ENCODE measurements at regions not wholly inside any gene's neighbourhood (a gene's known extent, or its start where the extent isn't known, plus 50 kb on each side); places are given as distances from the start of the nearest gene placed in this dataset.

DNA sequence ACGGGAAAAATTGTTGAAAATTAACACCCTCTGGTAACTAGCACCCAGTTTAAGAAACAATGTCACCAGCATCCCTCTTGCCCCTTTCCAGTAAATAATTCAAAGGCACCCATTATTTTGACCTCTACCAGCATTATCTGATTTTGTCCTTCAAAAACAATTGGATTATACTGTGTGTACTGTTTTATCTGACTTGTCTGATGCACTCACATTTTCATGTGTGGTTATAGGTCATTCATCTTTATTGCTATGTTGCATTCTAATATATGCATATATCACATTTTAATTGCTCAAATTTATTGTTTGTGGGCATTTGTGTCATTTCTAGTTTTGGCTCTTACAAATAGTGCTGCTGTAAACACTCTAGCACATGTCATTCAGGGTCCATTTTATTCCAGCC, 260.9 kb upstream of the PRDM1 start:
- H3K27me3 ChIP-seq (ENCODE audit: insufficient read depth, low read length): no peaks in the 10 kb centered on the region

DNA sequence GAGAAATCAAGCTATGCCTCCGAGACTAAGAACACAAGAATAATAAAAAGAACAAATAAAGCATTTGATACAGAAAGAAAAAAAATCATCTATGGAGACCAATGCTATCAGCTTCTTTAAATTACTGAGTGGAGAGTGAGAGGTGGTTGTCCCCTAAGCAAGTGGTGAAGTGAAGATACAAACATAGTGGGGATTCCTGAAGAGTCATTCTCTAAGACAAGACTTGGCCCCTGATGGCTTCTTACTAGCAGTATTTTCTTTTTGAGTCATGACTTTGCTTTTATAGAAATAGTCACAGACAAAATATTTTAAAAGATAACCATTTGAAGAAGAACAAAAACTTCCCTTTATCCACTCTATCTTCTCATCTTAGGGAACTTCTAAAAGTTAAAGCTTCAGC, 261.4 kb upstream of the PRDM1 start:
- Histone ChIP-seq H3K4me1 (ENCODE audit: insufficient read depth, low read length) (no peaks in the 10 kb centered on the region), H3K27me3 (ENCODE audit: insufficient read depth, low read length) (no peaks in the 10 kb centered on the region), H3K4me3 (ENCODE audit: low read length) (no peak overlapping the region), H3K9me3 (ENCODE audit: low read depth, low read length) (no peaks in the 10 kb centered on the region)

More for the DNA sequence above, 260.9 kb upstream of the PRDM1 start:
- Histone ChIP-seq H3K4me3 (ENCODE audit: low read length) (no peak overlapping the region), H3K4me1 (ENCODE audit: insufficient read depth, low read length) (no peaks in the 10 kb centered on the region), H3K9me3 (ENCODE audit: low read depth, low read length) (no peaks in the 10 kb centered on the region)

DNA sequence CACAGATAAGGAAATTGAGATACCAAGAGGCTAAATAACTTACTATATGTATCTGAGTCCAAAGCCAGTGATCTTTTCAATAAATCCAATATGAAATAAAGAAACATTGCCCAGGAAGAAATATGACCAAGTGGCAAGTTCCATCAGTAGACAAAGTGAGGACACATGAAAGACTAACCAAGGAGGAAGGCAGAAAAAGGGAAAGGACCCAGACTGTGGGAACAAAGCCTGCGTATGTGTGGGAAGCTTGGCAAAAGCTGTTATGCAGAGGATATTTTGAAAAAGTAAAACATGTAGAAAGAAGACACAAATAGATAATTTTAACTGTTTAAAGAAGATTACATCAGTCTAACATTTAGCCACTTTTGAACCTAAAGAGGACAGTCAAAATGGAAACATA, 264.4 kb upstream of the PRDM1 start:
- Histone ChIP-seq H3K9me3 (ENCODE audit: low read depth, low read length) (no peaks in the 10 kb centered on the region), H3K4me1 (ENCODE audit: insufficient read depth, low read length) (no peaks in the 10 kb centered on the region), H3K4me3 (ENCODE audit: low read length) (no peak overlapping the region), H3K27me3 (ENCODE audit: insufficient read depth, low read length) (no peaks in the 10 kb centered on the region)

DNA sequence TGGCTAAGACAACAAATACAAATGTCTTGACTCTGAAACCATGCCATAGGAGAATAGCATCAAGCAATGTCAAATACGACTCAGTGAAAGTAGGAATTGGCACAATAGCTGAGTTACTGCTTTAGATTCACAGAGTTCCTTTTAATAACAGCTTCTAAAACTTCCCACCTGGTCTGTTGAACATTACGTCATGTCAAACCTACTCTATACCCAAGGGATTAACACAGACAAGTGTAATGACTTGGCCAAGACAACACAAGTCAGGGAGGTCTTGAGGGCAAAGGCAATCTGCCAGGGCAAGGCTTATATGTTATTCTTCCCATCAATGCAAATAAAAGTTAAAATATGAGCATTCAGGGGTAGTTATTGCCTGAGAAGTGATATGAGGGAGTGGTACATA, 265.1 kb upstream of the PRDM1 start:
- Histone ChIP-seq H3K27me3 (ENCODE audit: insufficient read depth, low read length) (no peaks in the 10 kb centered on the region), H3K4me3 (ENCODE audit: low read length) (no peak overlapping the region), H3K9me3 (ENCODE audit: low read depth, low read length) (no peaks in the 10 kb centered on the region), H3K4me1 (ENCODE audit: insufficient read depth, low read length) (no peaks in the 10 kb centered on the region)

DNA sequence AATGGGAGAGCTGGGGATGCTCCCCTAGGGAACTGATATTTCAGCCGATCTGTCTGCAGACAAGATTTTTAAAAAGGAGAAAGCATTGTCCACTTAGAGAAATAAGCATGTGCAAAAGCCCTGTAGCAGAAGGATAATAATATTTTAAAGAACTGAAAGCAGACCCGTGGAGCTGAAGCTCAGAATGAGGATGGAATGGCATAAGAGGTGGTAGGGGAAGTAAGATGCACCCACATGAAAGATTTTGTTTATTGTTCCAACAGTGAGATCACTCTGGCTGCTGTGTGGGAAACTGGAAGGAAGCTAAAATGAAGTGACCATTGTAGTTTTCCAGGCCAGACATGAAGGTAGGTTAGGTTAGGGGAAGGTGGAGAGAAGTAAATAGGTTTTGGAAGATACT, 266.4 kb upstream of the PRDM1 start:
- Histone ChIP-seq H3K4me3 (ENCODE audit: low read length) (no peak overlapping the region), H3K27me3 (ENCODE audit: insufficient read depth, low read length) (no peaks in the 10 kb centered on the region)

DNA sequence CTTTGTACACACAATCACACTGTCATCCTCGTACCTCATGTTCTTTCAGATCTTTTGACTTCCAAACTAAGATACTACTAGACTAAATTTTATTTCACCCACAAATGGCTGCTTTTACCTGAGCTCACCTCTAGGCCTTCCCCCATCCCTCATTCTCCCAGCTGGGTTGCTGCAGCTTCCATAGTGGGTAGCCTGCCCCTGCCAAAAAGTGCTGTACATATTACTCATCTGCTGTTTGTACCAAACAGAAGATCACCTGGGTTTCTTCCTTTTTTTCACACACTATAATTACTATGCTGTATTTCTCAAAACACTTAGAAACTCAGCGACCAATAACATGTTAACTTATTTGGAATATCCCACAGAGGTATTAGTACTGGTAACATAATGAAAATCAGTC, 267.6 kb upstream of the PRDM1 start:
- H3K9me3 ChIP-seq (ENCODE audit: low read depth, low read length): no peaks in the 10 kb centered on the region
- H3K4me3 ChIP-seq (ENCODE audit: low read length): no peak overlapping the region
- H3K4me1 ChIP-seq (ENCODE audit: insufficient read depth, low read length): peaks cover 6% of the 10 kb centered on the region
- no peaks in the 10 kb centered on the region for H3K27me3 ChIP-seq (ENCODE audit: insufficient read depth, low read length)

More for the DNA sequence above, 266.4 kb upstream of the PRDM1 start:
- H3K4me1 ChIP-seq (ENCODE audit: insufficient read depth, low read length): peaks cover 5% of the 10 kb centered on the region
- no peaks in the 10 kb centered on the region for H3K9me3 ChIP-seq (ENCODE audit: low read depth, low read length)

DNA sequence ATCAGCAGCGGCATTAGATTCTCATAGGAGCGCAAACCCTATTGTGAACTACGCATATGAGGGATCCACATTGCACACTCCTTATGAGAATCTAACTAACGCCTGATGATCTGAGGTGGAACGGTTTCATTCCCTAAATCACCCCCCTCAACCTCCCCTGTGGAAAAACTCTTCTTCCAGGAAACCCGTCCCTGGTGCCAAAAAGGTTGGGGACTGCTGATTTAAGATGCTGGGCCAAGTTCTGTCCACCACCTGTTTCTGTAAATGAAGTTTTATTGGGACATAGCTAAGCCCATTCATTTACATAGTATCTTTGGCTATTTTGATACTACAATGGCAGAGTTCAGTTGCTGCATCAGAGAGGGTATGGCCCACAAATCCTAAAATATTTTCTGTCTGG, 268.2 kb upstream of the PRDM1 start:
- Histone ChIP-seq H3K9me3 (ENCODE audit: low read depth, low read length) (no peaks in the 10 kb centered on the region), H3K27me3 (ENCODE audit: insufficient read depth, low read length) (no peaks in the 10 kb centered on the region), H3K4me1 (ENCODE audit: insufficient read depth, low read length) (peaks cover 6% of the 10 kb centered on the region), H3K4me3 (ENCODE audit: low read length) (no peak overlapping the region)

DNA sequence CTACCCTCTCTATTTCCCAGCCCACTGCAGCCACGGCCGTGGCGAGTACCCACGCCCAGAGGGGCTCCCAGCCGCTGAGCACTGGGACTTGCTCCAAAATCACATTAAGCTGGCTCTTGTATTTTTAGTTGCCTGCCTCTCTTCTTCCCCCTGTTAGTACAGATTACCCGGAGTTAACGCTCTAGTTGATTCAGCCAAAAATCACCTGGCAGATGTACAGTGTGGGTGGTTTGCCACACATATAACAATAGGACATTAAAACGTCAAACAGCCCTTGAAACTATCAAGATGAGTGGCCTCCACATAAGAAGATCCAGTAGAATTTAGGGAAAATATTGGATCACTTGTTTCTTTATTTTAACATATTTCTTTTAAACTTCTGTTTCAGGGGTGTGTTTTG, 268.8 kb upstream of the PRDM1 start:
- Histone ChIP-seq H3K9me3 (ENCODE audit: low read depth, low read length) (no peaks in the 10 kb centered on the region), H3K27me3 (ENCODE audit: insufficient read depth, low read length) (no peaks in the 10 kb centered on the region), H3K4me3 (ENCODE audit: low read length) (no peak overlapping the region), H3K4me1 (ENCODE audit: insufficient read depth, low read length) (peaks cover 6% of the 10 kb centered on the region)

DNA sequence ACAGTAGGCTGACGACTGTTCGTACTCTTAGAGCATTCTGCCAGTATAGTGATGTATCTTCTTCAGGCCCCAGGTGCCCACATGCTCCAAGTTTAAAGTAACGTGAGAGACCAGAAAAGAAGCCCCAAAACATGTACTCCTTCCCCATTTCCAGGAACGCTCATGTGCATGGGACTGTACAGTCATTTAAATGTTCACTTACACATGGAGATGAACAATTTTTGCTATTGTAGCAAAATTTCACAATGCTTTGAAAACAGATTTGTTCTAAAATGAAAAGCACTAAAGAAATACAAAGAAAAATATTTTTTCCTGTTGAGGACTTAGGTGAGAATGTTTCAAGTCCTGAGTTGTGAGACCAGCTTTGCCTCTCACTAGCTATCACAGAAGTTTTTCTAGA, 269.3 kb upstream of the PRDM1 start:
- Histone ChIP-seq H3K4me3 (ENCODE audit: low read length) (no peak overlapping the region), H3K4me1 (ENCODE audit: insufficient read depth, low read length) (peaks cover 6% of the 10 kb centered on the region), H3K27me3 (ENCODE audit: insufficient read depth, low read length) (no peaks in the 10 kb centered on the region), H3K9me3 (ENCODE audit: low read depth, low read length) (no peaks in the 10 kb centered on the region)

DNA sequence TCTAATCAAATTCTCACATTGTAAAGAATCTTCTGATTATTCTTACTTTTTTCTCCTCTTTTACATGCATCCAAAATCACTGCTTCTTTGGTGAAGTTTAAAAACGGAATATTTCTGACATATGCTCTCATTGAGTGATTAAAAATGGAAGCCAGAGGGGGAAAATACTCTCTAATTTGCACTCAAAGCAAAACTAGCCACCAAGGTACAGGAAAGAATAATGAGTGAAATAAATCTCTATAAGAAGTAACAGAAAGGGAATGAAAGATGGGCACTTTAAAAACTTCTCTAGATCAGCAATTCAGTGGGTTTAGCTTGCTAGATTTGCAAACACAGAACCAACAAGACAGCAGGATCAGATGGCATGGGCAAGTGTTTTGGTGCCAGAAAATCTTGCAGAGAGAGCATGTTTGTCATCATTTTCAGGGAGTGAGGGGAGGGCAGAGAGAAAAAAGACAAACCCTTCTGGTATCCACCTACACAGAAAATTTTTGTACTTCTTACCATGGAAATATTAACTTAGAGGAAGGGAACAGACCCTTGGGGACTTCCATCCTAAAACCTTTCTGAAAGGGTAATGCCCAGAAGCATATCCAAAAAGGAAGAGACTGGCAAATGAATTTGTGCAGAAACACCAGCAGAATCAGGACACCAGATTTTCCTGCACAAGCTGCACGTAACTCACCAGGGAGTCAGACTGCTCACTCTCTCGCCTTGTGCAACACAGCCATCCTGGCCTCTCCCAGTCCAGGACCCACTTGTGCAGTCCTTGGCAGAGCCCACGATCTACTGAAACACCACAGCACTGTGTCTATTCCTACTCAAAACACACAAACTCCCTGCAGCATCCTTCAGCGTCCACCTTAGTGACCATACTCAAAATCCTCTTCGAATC, 270.2 kb upstream of the PRDM1 start:
- Histone ChIP-seq H3K9me3 (ENCODE audit: low read depth, low read length) (no peaks in the 10 kb centered on the region), H3K4me1 (ENCODE audit: insufficient read depth, low read length) (peaks cover 11% of the 10 kb centered on the region), H3K4me3 (ENCODE audit: low read length) (no peak overlapping the region), H3K27me3 (ENCODE audit: insufficient read depth, low read length) (no peaks in the 10 kb centered on the region)

DNA sequence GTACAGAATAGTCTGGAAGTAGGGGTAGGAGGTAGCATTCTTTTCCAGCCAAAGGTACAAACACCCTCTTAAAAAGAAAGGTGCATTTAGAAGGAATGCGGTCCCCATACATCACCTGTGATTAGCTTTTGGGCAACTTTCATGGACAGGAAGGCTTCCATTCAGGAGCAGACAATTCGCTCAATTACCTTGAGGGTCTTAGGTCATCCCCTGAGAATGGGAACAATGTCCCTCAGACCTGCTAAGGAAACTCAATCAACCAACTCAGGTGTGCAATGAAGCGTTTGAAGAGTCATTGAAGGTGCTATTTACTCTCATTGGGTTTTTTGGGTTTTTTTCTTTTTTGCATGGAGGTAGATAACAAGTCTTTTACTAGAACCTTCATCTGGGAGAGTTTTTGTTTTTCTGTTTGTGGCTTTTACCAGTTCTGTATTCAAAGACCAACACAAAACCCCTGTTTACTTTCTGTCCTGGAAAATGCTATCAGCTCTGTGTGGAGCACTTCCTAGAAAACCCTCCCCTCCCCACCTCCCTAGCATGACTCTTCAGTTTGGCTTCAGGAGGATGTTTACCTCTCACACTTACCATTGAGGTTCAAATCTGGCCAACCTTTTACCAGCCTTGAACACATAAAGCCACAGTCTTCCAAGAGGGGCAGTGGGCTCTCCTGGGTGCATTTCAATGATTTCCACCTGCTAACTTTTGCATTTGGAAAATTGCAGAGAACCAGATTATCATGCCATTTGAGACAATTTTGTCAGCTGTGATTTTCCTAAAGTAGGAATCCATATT, 271.2 kb upstream of the PRDM1 start:
- no peak overlapping the region for H3K4me3 ChIP-seq (ENCODE audit: low read length)
- H3K27me3 ChIP-seq (ENCODE audit: insufficient read depth, low read length): no peaks in the 10 kb centered on the region
- H3K4me1 ChIP-seq (ENCODE audit: insufficient read depth, low read length): peaks cover 21% of the 10 kb centered on the region
- H3K9me3 ChIP-seq (ENCODE audit: low read depth, low read length): no peaks in the 10 kb centered on the region

DNA sequence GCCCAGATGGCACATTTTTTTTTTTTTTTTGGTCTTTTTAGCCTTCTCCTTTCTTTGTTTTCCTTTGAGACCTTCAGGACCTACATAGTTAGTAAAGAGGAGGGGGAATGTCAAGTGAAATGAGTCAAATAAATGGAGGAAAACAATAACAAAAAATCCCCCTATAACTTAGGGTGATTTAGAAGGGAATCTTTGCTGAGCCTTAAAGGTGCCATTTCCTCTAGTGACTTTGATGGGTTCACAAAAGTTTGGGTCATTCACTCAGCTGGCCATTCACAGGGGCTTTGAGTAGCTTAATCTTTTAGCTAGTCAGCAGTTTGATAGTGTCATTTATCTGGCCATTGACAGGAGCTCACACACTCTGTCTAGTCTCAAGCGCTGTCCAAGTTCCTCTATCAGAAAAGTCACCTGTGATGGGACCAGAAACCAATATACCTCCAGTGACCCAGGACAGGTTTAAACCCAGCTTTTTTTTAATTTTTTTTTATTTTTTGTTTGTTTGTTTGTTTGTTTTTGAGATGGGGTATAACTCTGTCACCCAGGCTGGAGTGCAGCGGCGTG, 275.1 kb upstream of the PRDM1 start:
- Histone ChIP-seq H3K4me3 (ENCODE audit: low read length) (no peak overlapping the region), H3K9me3 (ENCODE audit: low read depth, low read length) (no peaks in the 10 kb centered on the region), H3K27me3 (ENCODE audit: insufficient read depth, low read length) (no peaks in the 10 kb centered on the region), H3K4me1 (ENCODE audit: insufficient read depth, low read length) (peaks cover 37% of the 10 kb centered on the region)

DNA sequence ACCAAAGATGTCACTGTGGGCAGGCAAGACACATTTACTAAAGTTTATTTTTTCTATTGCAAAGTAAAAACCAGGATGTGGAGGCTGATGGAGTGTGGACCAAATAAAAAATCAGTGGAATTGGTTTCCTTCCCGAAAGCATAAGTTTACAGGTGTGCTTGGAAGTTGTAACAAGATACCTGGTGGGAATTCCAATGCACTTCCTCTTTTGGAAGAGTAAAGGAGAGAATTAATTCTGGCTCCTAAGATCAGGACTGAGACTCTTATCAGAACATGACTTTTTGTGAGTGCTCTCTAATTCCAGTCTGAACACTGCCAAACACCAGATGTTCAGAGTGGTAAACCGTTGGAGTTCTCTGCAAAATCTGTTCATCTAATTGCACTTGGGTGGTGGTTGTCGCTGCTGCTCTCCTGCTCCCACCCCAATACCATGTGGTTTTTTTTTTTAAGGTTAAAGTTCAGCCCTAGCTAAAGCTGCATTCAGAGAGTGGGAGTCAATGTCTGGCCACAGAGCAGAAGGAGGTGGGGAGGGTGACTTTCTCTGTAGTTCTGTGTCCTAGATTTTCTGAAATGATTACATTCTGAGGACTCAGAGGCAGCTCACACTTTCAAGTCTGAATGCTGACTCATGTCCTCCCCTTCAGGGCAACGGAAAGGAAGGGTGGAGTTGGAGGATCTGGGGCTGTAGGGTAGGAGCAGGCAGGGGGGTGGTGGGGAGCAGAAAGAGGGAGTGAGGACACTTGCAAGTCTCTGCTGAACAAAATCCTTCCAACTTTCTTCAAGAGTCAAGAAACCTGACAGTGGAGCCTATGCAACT, 275.8 kb upstream of the PRDM1 start:
- H3K9me3 ChIP-seq (ENCODE audit: low read depth, low read length): no peaks in the 10 kb centered on the region
- peaks cover 37% of the 10 kb centered on the region for H3K4me1 ChIP-seq (ENCODE audit: insufficient read depth, low read length)
- no peak overlapping the region for H3K4me3 ChIP-seq (ENCODE audit: low read length)
- no peaks in the 10 kb centered on the region for H3K27me3 ChIP-seq (ENCODE audit: insufficient read depth, low read length)

DNA sequence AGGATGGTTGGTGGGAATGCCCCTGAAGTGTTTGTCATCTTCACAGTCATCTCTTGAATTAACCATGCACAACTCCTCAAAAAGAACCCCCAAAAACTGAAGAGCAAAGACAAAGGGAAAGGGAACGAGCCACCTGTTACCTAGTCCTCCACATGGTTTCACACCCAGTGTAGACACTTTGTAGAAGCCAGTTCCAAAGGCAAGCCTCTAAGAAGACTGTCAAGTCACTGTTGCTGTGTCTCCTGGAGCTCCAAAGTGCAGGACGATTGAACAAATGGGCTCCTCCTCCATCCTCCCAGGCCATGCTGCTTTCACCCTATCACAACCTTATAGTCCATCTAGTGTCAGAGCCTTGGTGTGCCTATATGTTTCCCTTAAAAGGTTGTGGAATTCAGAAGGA, 277.6 kb upstream of the PRDM1 start:
- peaks cover 31% of the 10 kb centered on the region for H3K4me1 ChIP-seq (ENCODE audit: insufficient read depth, low read length)
- H3K9me3 ChIP-seq (ENCODE audit: low read depth, low read length): no peaks in the 10 kb centered on the region
- no peak overlapping the region for H3K4me3 ChIP-seq (ENCODE audit: low read length)
- no peaks in the 10 kb centered on the region for H3K27me3 ChIP-seq (ENCODE audit: insufficient read depth, low read length)

DNA sequence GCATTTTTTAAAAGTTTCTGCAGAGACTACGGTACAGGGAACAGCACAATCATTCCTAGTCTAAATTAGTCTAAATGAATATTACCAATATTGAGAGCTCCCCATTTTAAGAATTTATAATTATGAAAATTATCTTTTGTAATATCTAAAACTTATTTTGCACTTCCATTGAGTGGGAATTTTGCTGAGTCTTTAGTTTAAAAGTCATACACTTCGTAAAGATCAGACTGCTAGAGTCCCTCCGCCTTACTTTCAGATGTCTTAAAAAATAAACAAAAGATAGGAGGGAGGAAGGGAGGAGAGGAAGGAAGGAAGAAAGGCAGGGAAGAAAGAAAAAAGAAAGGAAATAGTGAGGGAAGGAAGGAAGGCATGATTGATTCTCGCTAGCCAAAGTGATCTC, 278.2 kb upstream of the PRDM1 start:
- H3K9me3 ChIP-seq (ENCODE audit: low read depth, low read length): no peaks in the 10 kb centered on the region
- no peaks in the 10 kb centered on the region for H3K27me3 ChIP-seq (ENCODE audit: insufficient read depth, low read length)
- H3K4me3 ChIP-seq (ENCODE audit: low read length): no peak overlapping the region
- peaks cover 31% of the 10 kb centered on the region for H3K4me1 ChIP-seq (ENCODE audit: insufficient read depth, low read length)

Data from mononuclear cell (primary cell).